ENCODE measurements at regions not wholly inside any gene's neighbourhood (a gene's known extent, or its start where the extent isn't known, plus 50 kb on each side); places are given as distances from the start of the nearest gene placed in this dataset.
"Not testable (repeated sequence)": the region's sequence is repeated elsewhere in the genome, so short reads cannot be mapped to it uniquely, and the experiment has no call there.

GRCh38 chr12:100061814-100062213 is 77.1 kb upstream of the ANKS1B start:
- H3K27ac Mint-ChIP-seq (ENCODE audit: unreplicated experiment), result no peak overlapping the region
- DNase-seq (ENCODE audit: low read depth, low spot score), result no peak
- H3K4me3 Mint-ChIP-seq, result no peak overlapping the region
- TF ChIP-seq, protein P1, sequence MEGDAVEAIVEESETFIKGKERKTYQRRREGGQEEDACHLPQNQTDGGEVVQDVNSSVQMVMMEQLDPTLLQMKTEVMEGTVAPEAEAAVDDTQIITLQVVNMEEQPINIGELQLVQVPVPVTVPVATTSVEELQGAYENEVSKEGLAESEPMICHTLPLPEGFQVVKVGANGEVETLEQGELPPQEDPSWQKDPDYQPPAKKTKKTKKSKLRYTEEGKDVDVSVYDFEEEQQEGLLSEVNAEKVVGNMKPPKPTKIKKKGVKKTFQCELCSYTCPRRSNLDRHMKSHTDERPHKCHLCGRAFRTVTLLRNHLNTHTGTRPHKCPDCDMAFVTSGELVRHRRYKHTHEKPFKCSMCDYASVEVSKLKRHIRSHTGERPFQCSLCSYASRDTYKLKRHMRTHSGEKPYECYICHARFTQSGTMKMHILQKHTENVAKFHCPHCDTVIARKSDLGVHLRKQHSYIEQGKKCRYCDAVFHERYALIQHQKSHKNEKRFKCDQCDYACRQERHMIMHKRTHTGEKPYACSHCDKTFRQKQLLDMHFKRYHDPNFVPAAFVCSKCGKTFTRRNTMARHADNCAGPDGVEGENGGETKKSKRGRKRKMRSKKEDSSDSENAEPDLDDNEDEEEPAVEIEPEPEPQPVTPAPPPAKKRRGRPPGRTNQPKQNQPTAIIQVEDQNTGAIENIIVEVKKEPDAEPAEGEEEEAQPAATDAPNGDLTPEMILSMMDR (conservative IDR thresholded peaks at IDR 0.05), result no peak
- no peaks in the 10 kb centered on the region for H3K27me3 Mint-ChIP-seq (ENCODE audit: low read depth)
- no peaks in the 10 kb centered on the region for H3K4me1 Mint-ChIP-seq
- peaks cover 39% of the 10 kb centered on the region for H3K36me3 Mint-ChIP-seq (ENCODE audit: low read depth)
- peaks cover 15% of the 10 kb centered on the region for H3K9me3 Mint-ChIP-seq

GRCh38 chr12:100058482-100059029 is 73.8 kb upstream of the ANKS1B start:
- H3K4me3 Mint-ChIP-seq, result no peak overlapping the region
- TF ChIP-seq, protein P1 (conservative IDR thresholded peaks at IDR 0.05), result no peak
- peaks cover 17% of the 10 kb centered on the region for H3K36me3 Mint-ChIP-seq (ENCODE audit: low read depth)
- no peaks in the 10 kb centered on the region for H3K27me3 Mint-ChIP-seq (ENCODE audit: low read depth)
- DNase-seq (ENCODE audit: low read depth, low spot score), result no peak
- no peaks in the 10 kb centered on the region for H3K4me1 Mint-ChIP-seq
- no peak overlapping the region for H3K27ac Mint-ChIP-seq (ENCODE audit: unreplicated experiment)
- no peaks in the 10 kb centered on the region for H3K9me3 Mint-ChIP-seq

- DNase-seq (ENCODE audit: low read depth, low spot score); H3K27ac Mint-ChIP-seq (ENCODE audit: unreplicated experiment); H3K4me1 Mint-ChIP-seq; H3K4me3 Mint-ChIP-seq; H3K9me3 Mint-ChIP-seq; H3K27me3 Mint-ChIP-seq (ENCODE audit: low read depth): not testable (repeated sequence)
- peaks cover 27% of the 10 kb centered on the region for H3K36me3 Mint-ChIP-seq (ENCODE audit: low read depth)
Measured at GRCh38 chr12:100046202-100046601, 61.5 kb upstream of the ANKS1B start.

- Mint-ChIP-seq H3K27me3 (ENCODE audit: low read depth) (no peaks in the 10 kb centered on the region), H3K9me3 (no peaks in the 10 kb centered on the region), H3K36me3 (ENCODE audit: low read depth) (peaks cover 28% of the 10 kb centered on the region), H3K4me1 (no peaks in the 10 kb centered on the region), H3K4me3 (no peak overlapping the region), H3K27ac (ENCODE audit: unreplicated experiment) (no peak overlapping the region)
- TF ChIP-seq, protein P1 (conservative IDR thresholded peaks at IDR 0.05), result no peak
- no peak for DNase-seq (ENCODE audit: low read depth, low spot score)
Measured at GRCh38 chr12:100044266-100044665, 59.5 kb upstream of the ANKS1B start.

- Mint-ChIP-seq H3K4me3 (no peak overlapping the region), H3K36me3 (ENCODE audit: low read depth) (peaks cover 28% of the 10 kb centered on the region), H3K27me3 (ENCODE audit: low read depth) (no peaks in the 10 kb centered on the region), H3K9me3 (no peaks in the 10 kb centered on the region), H3K27ac (ENCODE audit: unreplicated experiment) (peak overlapping the region; percentile 57), H3K4me1 (no peaks in the 10 kb centered on the region)
- DNase-seq (ENCODE audit: low read depth, low spot score), result no peak
- TF ChIP-seq, protein P1 (conservative IDR thresholded peaks at IDR 0.05), result no peak
Measured at GRCh38 chr12:100043631-100044030, 58.9 kb upstream of the ANKS1B start.
